HepG2 (cell line): ENCODE measurements at regions not wholly inside any gene's neighbourhood (a gene's known extent, or its start where the extent isn't known, plus 50 kb on each side); places are given as distances from the start of the nearest gene placed in this dataset.

ENCODE experiments used
- AHR ChIP-seq: IDR thresholded peaks from 2 replicates; pipeline ENCODE4 v1.6.1; 2018; ENCODE audit warnings: missing genetic modification reagents, missing compliant biosample characterization
- CEBPZ ChIP-seq: IDR thresholded peaks from 2 replicates; pipeline ENCODE4 v1.6.1; 2012; ENCODE audit warnings: low read length, improper control_type of control experiment
- HNF4G ChIP-seq, 2 experiments: sonication (generic) in 1 of 2; formaldehyde crosslinking in 1 of 2; IDR thresholded peaks; 2 replicates each; pipeline versions ENCODE4 v1.4.0 to v1.6.1; 2011 to 2020; ENCODE audit warnings: borderline replicate concordance in 2 of 2, low read depth in 2 of 2, mild to moderate bottlenecking in 2 of 2, low read length in 1 of 2, missing genetic modification reagents in 1 of 2, moderate library complexity in 1 of 2
- LRRFIP1 ChIP-seq: sonication (generic); formaldehyde crosslinking; conservative IDR thresholded peaks from 2 replicates; pipeline ENCODE4 v1.4.0; 2020; ENCODE audit warnings: missing genetic modification reagents
- MIXL1 ChIP-seq: IDR thresholded peaks from 2 replicates; pipeline ENCODE4 v1.6.1; 2016
- RXRB ChIP-seq: IDR thresholded peaks from 2 replicates; pipeline ENCODE4 v1.6.1; 2016; ENCODE audit warnings: borderline replicate concordance, missing genetic modification reagents, missing compliant biosample characterization
- ZNF17 ChIP-seq: sonication (generic); formaldehyde crosslinking; IDR thresholded peaks from 2 replicates; pipeline ENCODE4 v1.5.0; 2020; ENCODE audit warnings: mild to moderate bottlenecking, missing genetic modification reagents
- ZNF543 ChIP-seq: sonication (generic); formaldehyde crosslinking; IDR thresholded peaks from 2 replicates; pipeline ENCODE4 v1.4.0; 2020; ENCODE audit warnings: mild to moderate bottlenecking, missing genetic modification reagents
- ZNF546 ChIP-seq: sonication (generic); formaldehyde crosslinking; conservative IDR thresholded peaks from 2 replicates; pipeline ENCODE4 v1.8.1; 2023; ENCODE audit warnings: mild to moderate bottlenecking, missing genetic modification reagents
- ZNF749 ChIP-seq: sonication (generic); formaldehyde crosslinking; IDR thresholded peaks from 2 replicates; pipeline ENCODE4 v1.8.0; 2022; ENCODE audit warnings: mild to moderate bottlenecking, missing genetic modification reagents, moderate library complexity, borderline replicate concordance

DNA sequence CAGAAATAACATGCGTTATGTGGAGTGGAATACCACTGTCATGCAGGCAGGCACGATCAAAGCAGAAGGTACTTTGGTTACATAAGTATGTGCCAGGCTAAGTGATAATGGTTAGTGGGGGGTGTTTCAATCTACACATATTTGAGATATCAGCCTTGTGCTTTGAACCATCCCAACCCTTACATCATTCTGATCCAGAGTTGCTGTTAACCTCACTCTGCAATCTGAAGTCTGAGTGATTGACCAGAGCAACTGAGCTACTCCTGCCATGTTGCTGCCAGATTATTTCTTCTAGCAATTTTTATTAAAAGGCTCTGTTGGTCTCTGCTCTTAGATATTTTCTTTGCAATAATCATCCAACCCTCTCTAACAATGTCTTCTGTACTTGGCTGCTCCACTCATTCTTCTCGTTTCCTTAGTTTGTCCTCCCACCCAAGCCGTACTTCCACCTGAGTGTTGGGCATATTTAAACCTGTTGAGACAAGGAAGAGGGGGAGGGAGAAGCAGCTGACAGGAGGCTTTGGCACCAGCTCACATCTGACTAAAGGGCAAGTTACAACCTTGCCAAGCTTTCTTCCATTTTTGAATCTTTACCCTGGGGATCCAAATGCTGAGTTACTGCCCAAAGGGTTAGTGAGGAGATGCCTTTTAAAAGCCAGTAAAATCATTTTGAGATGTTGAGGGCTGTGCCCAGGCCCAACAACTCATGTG is 114.1 kb upstream of the SESN3 start (continued):
- TF ChIP-seq LRRFIP1 (CRISPR knock-in tag) (no peak), AHR (CRISPR knock-in tag) (no peak), MIXL1 (CRISPR knock-in tag) (no peak), ZNF546 (CRISPR knock-in tag) (no peak), CEBPZ (no peak), RXRB (no peak), ZNF543 (no peak), ZNF749 (no peak), ZNF17 (CRISPR knock-in tag) (no peak), HNF4G (IDR thresholded peaks at IDR 0.05; ENCODE audit: borderline replicate concordance, low read depth, low read length) (no peak), HNF4G (CRISPR knock-in tag; IDR thresholded peaks at IDR 0.05; ENCODE audit: borderline replicate concordance, low read depth) (no peak)
